GM18907 (cell line): ENCODE measurements at regions not wholly inside any gene's neighbourhood (a gene's known extent, or its start where the extent isn't known, plus 50 kb on each side); places are given as distances from the start of the nearest gene placed in this dataset.

Experiments used
- ATAC-seq: cut with Tn5 transposase; IDR thresholded peaks from one replicate; pipeline ENCODE4 v1.9.1; 2021; ENCODE audit warnings: mild to moderate bottlenecking, moderate library complexity; ENCODE audit not compliant: unreplicated experiment

DNA sequence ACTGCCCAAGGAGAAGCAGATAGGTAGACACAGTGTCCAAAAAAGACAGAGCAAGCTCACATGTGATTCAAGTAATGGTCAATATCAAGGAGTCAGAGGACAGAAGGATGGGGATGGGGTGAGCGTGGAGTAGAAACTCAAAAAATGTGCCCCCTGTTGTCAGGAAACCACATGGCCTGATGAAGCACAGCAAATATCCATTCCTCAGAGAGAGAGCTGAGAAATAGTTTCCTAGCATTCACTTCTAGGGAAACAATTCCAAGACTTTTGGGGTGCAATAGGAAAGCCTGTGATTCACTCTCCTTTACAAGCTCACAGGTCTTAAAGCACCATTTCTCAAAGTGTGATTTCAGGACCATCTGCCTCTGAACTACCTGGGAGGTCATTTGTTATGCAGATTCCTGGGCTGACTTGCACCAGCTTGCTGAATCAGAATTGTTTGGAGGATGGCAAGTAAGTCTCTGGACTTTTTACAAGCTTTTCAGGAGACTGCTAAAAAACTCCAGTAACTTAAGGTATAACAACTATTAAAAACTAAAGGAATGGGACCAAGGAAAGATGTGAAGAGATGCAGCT is 432.8 kb downstream of the HDGFL1 start:
- ATAC-seq = no peak

DNA sequence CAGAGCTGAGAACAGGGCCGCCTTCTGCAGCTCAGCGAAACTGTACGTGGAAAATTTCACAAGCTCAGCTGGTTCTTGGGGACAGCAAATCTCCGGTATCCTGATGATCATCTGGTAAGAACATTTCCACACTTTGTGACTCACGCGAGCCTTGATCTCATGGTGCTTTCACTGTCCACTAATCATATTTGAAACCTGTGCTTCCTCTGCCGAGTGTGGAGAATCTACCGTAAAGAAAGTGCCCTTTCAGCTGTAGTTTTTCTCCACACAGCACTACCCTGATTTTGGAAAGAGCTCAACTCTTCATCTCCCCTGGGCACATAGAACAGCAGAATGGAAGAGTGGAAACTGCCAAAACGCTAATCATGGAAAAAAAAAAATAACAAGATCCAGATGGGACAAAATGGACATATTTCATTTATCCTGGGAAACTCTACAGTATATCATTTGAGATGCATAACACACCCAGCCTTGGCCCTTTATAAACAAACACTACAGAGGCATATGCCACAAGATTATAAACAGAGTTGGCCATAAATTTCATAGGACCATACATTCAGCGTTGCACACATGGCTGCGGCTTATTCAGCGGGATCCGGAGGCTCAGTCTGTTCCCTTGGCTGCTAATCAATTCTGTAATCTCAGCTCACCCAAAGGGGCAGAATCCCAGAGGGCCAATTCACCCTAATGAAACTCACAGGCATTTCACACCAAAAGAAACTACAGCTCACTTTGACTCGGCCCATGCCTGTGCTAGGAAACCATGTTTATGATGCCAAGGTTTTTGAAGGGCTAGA is 434.5 kb downstream of the HDGFL1 start:
- ATAC-seq = no peak

DNA sequence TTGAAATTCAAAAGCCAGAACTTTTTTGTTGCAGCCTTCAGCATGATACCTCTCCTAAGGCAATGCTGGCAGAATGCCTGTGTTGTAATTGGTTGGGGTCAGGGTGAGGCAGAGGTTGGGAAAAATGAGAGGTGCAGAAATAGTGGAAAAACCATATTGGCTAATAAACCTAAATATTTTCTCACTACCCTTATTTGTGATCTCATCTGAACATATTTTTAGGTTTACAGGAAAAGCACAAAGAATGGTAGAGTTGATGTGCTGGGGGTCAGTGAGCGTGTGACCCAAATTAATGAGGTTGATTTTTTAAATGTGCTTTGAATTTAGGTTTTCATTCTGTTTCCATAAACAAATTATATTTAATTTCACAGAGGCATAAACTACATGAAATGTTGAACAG is 437.3 kb downstream of the HDGFL1 start:
- ATAC-seq = no peak

DNA sequence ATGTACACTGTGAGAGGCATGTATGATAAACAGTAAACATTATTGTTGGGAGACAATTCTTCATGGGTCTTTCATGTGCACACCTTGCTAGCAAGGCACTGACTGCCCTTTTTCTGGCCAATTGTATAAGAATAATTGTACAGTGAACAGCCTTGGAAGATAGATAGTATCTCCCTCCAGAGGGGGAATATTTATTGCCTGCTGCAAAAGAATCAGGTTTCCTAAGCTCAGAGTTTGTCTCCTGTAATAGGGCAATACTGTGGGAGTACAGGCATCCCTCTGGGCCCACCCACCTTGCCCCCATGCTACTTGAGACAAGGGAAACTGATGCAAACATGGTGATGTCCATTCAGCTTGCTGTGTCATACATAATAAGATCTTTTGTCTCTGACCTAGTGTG is 442.2 kb downstream of the HDGFL1 start:
- ATAC-seq = no peak

DNA sequence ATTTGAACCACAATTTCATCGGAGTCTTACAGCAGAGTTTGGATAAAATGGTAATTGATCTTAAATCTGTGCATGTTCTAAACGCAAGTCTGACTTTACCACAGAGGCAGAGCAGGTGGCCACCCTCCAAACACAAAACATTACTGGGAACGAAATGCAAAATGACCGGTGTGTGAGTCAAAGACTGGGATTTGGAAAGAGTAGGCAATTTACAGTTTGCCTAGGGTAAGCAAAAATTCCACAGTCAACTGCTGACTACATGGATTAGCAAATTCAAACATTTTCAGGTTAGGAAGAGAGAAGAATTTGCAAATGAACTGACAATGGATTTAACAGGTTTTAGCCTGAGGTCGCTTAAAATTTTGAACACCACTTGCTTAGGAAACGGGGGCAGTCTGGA is 444.4 kb downstream of the HDGFL1 start:
- ATAC-seq = no peak

DNA sequence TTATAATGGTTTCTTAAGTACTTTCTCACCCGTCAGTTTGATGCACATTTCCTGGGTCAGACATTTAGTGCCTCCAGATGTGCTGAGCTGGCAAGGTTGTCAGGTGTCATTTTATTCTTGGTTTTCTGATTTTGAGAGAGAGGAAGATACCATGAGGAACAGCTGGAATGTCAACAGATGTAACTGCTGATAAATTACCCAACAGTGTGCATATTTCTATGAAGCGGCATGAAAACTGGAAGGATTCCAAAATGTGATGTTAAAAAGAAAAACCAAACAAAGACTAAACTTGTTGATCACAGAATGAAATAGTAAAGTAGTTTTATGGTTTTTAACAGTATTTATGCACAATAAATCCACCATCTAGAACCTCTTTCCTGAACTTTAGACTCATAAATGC is 447.3 kb downstream of the HDGFL1 start:
- ATAC-seq = no peak

DNA sequence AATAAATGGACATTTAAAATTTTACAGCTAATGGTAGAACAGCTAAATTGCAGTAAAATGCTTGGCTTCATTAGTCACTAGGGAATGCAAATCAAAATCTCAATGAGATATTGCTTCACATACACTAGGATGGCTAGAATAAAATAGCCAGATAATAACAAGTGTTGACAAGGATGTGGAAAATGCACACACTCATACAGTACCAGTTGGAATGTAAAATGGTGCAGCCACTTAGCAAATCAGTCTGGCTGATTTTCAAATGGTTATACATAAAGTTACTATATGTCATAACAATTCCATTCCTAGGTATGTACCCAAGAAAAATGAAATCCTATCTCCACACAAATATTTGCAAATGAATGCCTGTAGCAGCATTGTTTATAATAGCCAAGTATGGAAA is 452.1 kb downstream of the HDGFL1 start:
- ATAC-seq = no peak

DNA sequence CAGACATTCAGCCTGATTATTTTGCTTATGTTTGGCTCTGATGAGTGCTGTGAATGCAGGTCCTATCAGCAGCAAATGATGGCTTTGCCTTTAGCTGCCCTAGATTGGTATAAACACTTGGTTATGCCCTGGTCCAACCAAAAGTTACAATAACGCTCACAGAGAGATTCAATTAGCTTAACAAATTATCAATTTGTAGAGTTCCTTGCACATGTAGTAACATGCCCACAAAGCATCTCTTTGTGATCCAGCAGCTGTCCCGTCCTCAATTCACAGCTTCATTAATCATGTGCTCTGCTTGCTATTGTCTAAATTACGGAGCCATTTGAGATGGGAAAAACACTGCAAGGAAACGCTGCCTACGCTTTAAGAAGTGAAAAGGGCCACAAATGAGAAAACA is 457.9 kb downstream of the HDGFL1 start:
- no peak for ATAC-seq

DNA sequence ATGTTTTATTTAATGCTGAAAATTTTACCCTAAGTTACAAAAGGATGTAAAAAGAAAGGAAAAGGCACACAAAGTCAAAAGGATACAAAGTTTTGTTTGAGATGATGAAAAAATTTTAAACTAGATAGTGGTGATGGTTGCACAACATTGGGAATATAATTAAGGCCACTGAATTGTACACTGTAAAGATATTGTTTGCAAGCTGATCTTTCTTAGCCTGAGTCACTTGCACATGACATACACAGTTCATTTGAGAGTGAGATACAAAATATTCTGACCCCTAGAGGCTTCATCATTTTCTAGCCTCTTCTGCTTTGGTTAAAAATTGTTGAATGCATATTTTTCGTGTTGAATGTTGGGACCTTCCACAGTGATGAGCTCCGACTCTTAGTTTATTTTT is 462.6 kb downstream of the HDGFL1 start:
- no peak for ATAC-seq

DNA sequence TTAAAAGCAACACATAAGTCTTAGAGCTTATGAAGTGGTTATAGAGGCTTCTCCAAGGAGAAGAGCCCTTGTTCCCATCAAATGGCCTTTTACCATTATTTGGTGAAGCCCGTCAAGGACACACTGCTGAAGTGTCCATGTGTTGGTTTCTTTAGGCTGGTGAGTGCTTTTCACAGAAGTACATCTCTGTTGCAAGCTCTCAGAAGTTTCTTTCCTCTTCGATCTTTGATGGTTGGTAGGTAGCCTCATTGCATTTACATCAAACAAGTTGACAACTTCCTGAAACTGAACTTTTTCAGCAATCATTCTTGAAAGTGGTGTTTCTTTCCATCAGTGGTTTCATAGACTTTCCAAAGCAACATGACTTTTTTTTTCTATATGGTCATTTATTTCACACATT is 465.6 kb downstream of the HDGFL1 start:
- ATAC-seq = no peak

DNA sequence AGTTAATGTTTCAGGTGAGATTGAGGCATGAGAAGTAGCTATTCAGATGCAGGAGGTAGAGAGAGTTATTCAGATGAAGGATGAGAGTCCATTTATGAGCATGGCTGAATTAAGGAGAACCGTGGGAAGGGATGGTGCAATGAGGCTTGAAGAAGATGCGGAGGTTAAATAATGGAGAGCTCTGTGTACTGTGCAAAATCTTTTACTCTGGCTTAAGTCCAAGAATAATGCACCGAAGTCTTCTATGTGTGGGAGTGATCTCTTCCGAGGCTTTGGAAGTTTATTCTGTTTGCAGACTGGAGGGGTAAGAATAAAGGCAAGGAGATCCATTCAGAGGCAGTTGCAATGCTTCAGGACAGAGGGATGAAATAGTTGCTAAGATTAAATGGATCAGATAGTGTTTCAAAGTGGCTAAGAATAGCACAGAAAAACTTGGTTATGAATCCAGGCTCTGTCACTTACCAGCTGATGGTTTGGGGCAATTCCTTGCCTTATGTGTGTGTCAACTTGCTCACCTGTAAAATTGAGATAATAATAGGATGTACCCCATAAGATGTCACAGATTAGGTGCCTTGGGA is 467.1 kb downstream of the HDGFL1 start:
- ATAC-seq = no peak

DNA sequence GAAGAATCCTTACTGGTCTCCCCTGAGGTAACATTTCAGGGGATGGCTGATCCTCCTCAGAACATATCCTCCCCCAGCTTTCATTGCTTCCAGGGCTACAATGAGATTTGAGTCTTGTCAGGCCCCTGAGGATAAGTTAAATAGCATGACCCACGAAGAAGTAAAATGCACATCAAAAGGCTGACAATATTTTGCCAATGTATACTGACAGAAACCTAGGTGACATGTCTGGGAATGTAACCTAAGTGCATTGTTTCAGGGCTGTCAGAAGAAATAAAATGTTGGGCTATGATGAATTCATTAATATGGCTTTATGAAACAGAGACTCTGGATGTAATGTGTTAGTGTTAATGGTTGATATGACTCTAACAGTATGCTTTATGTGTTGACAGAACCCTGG is 471.5 kb downstream of the HDGFL1 start:
- ATAC-seq = no peak

DNA sequence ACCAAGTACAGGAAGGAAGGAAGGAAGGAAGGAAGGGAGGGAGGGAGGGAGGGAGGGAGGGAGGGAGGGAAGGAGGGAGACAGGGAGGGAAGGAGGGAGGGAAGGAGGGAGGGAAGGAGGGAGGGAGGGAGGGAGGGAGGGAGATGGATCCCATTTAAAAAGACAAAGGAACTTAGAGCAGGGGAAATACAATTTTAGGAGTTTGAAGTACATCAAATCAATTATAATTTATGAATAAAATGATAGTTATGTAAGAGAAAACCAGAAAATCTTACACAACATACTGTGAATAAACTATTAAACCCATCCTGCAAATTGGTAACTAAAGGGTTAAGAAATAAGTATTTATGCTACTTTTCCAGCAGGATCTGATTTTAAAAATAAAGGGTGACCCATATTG is 475.9 kb downstream of the HDGFL1 start:
- no peak for ATAC-seq

DNA sequence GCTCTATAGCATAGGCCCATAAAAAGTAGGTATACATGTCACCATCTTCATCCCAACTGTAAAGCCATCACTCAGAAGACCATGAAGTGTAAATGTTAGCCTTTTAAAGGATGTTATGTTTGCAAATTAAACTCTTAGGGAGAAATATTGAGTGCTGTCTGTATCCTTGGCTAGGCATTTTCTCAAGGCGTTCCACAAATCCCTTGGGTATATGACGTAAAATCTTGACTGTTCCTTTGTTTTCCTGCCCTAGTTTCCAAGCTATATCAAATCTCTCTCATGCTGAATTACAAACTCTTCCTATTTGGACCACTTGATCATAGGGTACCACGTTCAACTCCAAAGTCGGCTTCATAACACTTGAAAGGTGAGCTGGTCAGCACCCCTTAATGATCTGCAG is 486.2 kb downstream of the HDGFL1 start:
- ATAC-seq = no peak

DNA sequence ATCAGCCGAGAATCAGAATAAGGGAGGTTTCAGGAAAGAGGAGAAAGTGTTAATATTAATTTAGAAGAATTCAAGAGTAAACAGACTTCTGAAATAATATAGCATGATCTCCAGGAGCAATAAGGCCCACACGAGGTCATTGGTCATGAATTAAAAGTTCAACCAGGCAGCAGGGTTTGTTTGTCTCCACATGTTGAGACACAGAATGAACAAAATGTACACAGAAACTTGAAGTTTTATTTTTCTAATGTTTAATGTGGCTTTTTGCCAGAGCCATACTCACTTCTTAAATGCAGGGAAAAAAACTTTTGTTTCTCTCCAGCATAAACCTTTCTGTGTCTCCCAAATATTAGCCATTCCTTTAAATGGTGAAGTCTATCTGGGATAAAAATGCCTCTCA is 504.5 kb downstream of the HDGFL1 start:
- ATAC-seq = no peak

DNA sequence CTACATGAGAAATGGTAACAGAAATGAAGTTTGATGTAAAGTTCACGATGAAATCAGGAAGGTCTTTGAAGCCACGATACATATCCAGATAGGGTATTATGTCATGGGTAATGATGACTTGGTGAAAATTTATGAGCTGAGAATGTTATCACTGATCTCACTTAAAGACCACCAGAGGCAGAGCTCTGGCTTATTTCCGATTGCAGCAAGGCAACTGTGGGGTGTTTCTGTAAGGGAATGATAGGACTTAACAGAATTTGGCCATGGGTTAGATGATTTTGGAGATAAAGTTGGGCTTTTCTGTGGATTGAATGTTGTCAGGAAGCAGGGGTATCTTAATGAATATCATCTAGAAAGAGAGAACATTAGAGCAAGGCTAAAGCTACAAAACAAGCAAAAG is 508.4 kb downstream of the HDGFL1 start:
- no peak for ATAC-seq

DNA sequence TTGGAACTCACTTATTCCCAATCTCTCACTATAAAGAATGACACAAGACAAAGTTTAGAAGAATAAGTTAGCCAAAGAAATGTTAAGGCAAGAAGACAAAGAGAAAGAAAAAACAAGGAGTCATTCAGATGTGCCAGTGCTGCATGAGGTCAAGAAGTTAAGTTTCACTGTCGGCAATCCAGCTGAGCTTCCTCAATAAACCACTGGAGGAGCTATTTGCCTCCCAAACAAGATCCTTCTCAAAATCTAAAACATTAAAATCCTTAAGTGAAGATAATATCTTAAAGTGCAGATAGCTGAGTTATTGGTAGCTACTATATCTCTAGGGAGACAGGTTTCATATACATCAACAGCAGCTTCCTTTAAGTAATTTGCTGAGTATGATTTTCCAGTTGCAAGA is 512.3 kb downstream of the HDGFL1 start:
- no peak for ATAC-seq

DNA sequence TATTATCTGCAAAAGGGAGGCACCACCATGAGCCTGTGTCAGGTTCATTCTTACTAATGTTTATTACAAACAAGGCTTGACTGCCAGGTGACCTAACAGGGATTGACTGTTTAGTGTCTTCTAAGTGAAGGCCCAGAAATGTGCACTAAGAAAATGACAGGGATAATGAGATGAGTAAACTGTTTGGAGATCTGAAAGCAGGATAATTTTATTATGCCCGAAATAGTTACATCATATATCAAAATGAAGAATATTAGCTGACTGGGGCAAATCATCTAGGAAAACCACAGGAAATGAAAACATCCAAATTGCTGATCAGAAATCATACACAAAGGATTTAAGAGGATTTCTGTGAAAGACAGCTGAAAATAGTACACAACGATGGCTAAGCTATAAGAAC is 516.7 kb downstream of the HDGFL1 start:
- no peak for ATAC-seq

DNA sequence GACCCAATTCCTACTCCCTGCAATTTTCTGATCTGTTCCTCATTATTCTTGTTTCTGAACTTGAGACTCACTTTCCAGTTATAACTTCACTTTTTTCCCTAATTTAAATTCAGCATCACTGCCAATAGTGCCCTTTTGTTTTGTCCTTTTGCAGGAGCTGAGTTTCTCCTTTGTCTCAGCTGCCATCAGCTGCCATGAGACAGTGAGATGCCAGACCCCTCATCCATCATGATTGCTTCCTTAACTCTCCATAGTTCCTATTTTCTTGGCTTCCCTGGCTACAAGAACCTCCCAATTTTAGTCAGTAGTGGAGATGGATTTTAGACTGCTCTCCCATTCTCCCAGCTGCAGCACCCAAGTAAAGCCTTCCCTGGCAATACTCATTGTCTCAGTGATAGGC is 518.1 kb downstream of the HDGFL1 start:
- no peak for ATAC-seq

DNA sequence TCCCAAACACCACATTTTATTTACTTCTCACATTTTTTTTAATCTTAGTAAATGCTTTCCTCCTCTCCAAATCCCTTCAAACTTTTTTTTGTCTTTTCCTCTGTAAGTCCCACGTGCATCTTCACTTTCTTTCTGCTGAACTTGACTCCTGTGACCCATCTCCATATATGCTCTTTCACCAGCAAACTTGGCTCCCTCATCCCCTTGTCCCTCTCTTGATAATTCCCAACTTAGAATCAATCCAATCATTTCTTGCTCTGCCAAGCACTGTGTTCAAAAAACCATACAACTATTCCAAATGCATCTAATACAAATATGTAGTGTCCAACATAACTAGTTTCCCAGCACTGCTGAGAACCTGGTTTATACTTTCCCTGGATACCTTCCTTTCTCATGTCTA is 519.4 kb downstream of the HDGFL1 start:
- no peak for ATAC-seq

DNA sequence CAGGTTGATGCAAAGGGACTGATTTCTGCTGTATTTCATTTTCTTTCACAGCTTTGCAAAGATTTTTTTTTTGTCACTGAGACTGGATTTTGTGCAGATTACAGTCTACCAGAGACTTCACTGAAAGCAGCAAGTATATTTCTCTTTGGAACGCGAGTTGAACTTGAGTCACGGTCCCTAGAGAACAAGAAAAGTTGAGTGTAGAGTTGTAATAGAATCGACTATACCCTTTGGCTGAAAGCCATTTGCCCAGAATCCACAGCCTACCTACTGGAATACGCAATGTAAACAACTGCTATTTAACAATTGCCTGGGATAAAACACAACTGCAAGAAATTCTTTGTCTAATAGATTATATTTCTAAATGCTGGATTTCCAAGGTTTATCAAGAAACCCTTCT is 520.6 kb downstream of the HDGFL1 start:
- ATAC-seq = no peak

DNA sequence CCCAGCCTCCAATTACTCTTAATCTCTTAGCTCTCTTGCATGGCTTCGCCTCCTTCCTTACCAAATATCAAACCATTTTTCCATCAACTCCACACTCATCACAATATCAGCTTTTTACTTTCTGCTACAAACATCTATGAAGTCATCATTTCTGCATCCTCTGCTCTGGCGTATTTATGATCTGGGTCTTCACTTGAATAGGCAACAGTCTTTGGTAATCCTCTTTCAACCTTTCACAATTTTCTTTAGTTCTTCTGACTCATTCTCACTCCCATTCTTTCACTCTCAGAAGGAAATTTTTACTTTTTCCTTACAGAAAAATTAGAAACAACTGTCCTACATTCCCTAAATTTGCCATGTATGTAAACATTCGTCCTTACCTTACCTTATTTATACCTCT is 522.4 kb downstream of the HDGFL1 start:
- no peak for ATAC-seq

DNA sequence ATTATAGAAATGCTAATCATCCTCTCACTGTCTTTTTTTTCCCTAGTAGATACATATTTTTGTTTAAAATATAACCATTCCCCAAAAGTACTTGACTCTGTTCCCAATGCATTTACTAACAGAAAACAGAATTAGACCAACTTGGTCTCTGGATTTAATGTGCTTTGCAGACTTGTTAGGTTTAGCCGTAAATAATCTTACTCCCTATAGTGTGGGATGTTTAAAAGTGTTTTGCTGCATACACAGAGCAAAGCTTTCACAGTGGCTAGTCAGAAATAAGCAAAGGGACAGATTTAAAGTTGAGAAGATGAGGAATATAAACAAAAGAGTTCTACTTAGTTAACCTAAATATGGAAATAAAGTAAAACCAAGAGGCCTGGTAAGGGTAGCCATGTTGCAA is 527.5 kb downstream of the HDGFL1 start:
- ATAC-seq = no peak
